Esophagus (tissue), 2 donors: ENCODE measurements at regions not wholly inside any gene's neighbourhood (a gene's known extent, or its start where the extent isn't known, plus 50 kb on each side); places are given as distances from the start of the nearest gene placed in this dataset.

Source experiments
- H3K27ac ChIP-seq, 2 donors: one replicate each; pipeline ENCODE4 v1.5.1; 2013; ENCODE audit warnings: low read depth in 2 of 2, mild to moderate bottlenecking in 2 of 2, inconsistent platforms in 1 of 2, low read length in 1 of 2, moderate library complexity in 1 of 2
- H3K27me3 ChIP-seq, 2 donors: one replicate each; pipeline ENCODE4 v1.6.1; 2013; ENCODE audit warnings: low read length in 2 of 2, control low read depth in 1 of 2, mild to moderate bottlenecking in 1 of 2; ENCODE audit not compliant: insufficient read depth in 2 of 2, control insufficient read depth in 1 of 2
- H3K36me3 ChIP-seq, 2 donors: one replicate each; pipeline ENCODE4 v1.6.1; 2013; ENCODE audit warnings: low read length in 1 of 2; ENCODE audit not compliant: control insufficient read depth in 2 of 2, insufficient read depth in 2 of 2
- H3K4me1 ChIP-seq, 2 donors: one replicate each; pipeline ENCODE4 v1.6.1; 2013; ENCODE audit warnings: low read length in 1 of 2; ENCODE audit not compliant: control insufficient read depth in 2 of 2, insufficient read depth in 2 of 2
- H3K4me3 ChIP-seq, 2 donors: one replicate each; pipeline ENCODE4 v1.5.1; 2013; ENCODE audit warnings: low read length in 2 of 2, mild to moderate bottlenecking in 2 of 2, low read depth in 1 of 2, moderate library complexity in 1 of 2
- H3K9me3 ChIP-seq, 2 donors: one replicate each; pipeline ENCODE4 v1.6.1; 2013; ENCODE audit warnings: mild to moderate bottlenecking in 2 of 2, low read depth in 1 of 2, low read length in 1 of 2, moderate library complexity in 1 of 2; ENCODE audit not compliant: control insufficient read depth in 2 of 2, insufficient read depth in 1 of 2
- WGBS, 2 donors: extraction: QIAGEN DNeasy Blood & Tissue Kit; methylation state at CpG; one replicate each; pipeline ENCODE4 v1.1.7; 2013; 5-methylcytosine and 5-hydroxymethylcytosine counted together
- donor health status: healthy with polysubstance abuse.
- donor health status: Bipolar disorder and iron deficiency.

DNA sequence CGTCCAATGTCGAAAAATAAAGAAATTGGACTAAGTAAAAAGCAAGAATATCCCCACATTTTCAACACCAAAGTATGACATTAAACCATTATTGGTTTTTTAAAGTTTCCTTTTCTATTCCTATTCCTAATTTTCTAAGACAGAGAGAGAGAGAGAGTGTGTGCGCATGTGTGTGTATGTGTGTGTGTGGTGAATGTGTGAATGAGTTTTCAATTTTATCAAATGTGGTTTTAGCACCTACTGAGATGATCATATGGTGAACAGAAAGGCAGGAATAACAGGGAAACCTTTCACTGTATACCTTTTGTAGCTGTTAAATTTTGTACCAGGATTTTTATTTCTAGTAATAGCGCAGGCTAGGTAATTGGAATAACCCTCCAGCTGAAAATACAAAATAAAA lies 80.4 kb upstream of the RAP1B start:
- Histone ChIP-seq H3K4me1 (no peaks in the 10 kb centered on the region), H3K27ac (no peak overlapping the region), H3K9me3 (no peaks in the 10 kb centered on the region), H3K4me3 (no peak overlapping the region), H3K36me3 (no peaks in the 10 kb centered on the region), H3K27me3 (no peaks in the 10 kb centered on the region)
- WGBS, 2 donors = 96 to 97% methylated on average over 4 of the region's 4 CpGs

DNA sequence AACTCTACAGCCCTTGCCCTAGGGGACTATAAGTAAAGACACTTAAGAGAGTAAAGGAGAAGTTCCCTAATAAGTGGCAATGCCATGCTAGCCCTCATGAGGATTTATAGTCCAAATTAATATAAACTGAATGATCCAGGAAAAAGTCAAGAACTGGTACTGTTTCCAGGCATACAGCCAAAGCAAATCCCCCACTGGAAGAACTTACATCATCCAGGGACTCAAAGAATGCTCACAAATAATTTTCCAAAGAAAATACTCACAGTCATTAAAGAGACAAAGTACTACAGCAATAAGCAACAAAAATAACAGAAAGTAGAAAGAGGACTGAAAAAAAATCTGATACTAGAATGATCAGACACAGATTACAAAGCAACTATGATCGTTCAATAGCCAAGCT lies 79.7 kb upstream of the RAP1B start:
- no peaks in the 10 kb centered on the region for H3K36me3 ChIP-seq
- no peaks in the 10 kb centered on the region for H3K4me1 ChIP-seq
- H3K9me3 ChIP-seq = no peaks in the 10 kb centered on the region
- no peak overlapping the region for H3K4me3 ChIP-seq
- 38 to 40% methylated on average over 1 of the region's 1 CpG for WGBS, 2 donors
- H3K27me3 ChIP-seq = no peaks in the 10 kb centered on the region
- no peak overlapping the region for H3K27ac ChIP-seq

DNA sequence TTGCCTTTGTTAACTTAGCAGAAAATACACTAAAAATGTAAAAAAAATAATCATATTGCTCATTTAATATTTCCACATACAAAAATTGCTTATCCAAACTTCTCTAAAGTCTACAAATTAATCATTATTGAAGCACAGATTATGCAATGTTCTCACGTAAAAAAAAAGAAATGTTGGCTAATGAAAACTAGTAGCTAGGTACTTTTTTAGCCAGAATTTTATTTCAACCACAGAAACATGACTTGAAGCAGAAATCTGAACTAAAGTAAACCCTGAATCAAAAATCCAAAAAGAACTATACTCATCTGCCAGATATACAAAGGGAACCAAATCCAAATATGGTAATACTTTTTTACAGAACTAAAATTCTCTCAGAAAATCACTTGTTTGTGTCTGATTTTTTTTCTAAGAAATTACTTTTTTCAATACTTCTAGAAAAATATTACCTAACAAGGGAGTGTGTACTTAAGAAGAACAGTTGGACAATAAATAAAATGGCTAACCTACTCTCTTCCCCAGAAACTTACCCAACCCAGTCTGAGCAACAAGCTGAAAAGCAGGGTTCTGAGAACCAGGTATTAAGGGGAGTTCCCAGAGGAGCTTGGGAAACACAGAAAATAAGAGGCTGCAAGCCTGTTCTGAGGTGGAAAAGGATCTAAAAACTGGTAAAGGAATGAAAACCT lies 78.4 kb upstream of the RAP1B start:
- H3K36me3 ChIP-seq = no peaks in the 10 kb centered on the region
- H3K9me3 ChIP-seq = no peaks in the 10 kb centered on the region
- H3K4me3 ChIP-seq = no peak overlapping the region
- H3K27ac ChIP-seq = no peak overlapping the region
- no peaks in the 10 kb centered on the region for H3K27me3 ChIP-seq
- no peaks in the 10 kb centered on the region for H3K4me1 ChIP-seq
- WGBS, 2 donors = 34 to 40% methylated on average over 1 of the region's 1 CpG

DNA sequence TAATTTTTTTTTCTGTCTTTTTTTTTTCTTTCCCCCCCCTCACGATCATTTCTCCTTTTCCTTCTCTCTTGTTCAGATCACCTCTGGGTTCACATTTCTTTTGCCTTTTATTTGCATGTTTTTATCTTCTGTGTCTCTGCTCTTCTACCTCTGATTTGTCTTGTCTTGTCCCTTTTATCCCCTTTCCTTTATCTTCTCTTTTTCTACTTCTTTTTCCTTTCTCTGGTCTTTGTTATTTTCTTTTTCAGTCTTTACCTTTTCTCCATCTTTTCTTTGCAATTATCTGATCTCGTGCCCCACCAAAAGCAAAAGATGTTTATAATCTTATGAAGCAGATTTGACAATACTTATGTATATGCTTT lies 77.8 kb upstream of the RAP1B start:
- Histone ChIP-seq H3K4me3 (no peak overlapping the region), H3K27me3 (no peaks in the 10 kb centered on the region), H3K9me3 (no peaks in the 10 kb centered on the region), H3K27ac (no peak overlapping the region), H3K36me3 (no peaks in the 10 kb centered on the region), H3K4me1 (no peaks in the 10 kb centered on the region)
- 83 to 85% methylated on average over 2 of the region's 2 CpGs for WGBS, 2 donors

DNA sequence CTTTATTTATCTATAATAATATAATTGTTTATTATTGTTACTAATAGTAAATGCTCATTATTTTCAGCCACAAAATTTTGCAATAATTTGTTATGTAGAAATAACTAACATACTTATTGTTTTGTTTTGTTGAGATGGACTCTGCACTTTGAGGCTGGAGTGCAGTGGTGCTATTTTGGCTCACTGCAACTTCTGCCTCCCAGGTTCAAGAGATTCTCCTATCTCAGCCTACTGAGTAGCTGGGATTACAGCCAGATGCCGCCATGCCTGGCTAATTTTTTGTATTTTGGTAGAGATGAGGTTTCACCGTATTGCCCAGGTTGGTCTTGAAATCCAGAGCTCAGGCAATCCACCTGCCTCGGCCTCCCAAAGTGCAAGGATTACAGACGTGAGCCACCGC lies 76.6 kb upstream of the RAP1B start:
- Histone ChIP-seq H3K27me3 (no peaks in the 10 kb centered on the region), H3K4me1 (no peaks in the 10 kb centered on the region), H3K9me3 (no peaks in the 10 kb centered on the region), H3K27ac (no peak overlapping the region), H3K36me3 (no peaks in the 10 kb centered on the region), H3K4me3 (no peak overlapping the region)
- 96 to 97% methylated on average over 5 of the region's 5 CpGs for WGBS, 2 donors

DNA sequence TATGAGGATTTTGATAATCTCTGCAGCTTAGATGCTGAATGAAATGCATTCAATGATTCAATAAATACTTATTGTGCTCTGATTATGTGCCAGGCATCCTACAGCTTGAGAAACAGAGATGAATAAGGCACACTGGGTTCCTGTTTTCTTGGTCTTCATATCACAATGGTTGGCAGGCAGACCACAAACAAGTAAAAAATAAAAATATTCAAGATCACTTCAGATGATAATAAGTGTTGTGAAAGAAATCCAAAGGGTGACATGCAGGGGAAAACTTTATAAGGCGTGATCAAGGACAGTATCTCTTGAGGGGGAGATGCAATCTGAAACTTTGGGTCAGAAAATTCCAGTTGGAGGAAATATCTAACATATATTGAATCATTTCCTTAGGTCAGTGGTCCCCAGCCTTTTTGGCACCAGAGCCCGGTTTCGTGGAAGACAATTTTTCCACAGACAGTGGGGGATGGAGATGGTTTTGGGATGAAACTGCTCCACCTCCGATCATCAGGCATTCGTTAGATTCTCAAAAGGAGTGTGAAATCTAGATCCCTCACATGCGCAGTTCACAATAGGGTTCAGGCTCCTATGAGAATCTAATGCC lies 73.7 kb upstream of the RAP1B start:
- H3K36me3 ChIP-seq = no peaks in the 10 kb centered on the region
- H3K27me3 ChIP-seq = no peaks in the 10 kb centered on the region
- H3K4me1 ChIP-seq = no peaks in the 10 kb centered on the region
- WGBS, 2 donors = 85 to 89% methylated on average over 6 of the region's 6 CpGs
- no peak overlapping the region for H3K4me3 ChIP-seq
- no peak overlapping the region for H3K27ac ChIP-seq
- H3K9me3 ChIP-seq = no peaks in the 10 kb centered on the region

DNA sequence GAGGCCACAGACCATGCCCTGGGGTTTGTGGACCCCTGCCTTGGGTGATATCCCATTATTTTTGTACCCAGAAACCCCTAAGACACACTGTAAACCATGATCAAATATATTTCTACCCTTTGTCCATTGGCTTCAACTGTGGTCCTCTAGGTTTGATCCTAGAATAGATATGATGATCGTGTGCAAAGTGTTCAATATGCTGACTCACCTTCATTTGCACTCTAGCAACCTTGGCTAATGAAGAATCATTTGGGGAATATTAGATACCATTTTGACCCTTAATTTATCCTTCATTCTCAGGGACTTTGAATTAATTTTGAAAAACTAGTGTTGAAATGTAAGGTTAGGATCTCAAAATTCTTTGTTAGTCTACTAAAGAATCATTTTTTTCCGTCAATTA lies 73.1 kb upstream of the RAP1B start:
- no peaks in the 10 kb centered on the region for H3K36me3 ChIP-seq
- WGBS, 2 donors = 91 to 96% methylated on average over 2 of the region's 2 CpGs
- no peaks in the 10 kb centered on the region for H3K4me1 ChIP-seq
- no peaks in the 10 kb centered on the region for H3K27me3 ChIP-seq
- H3K4me3 ChIP-seq = no peak overlapping the region
- H3K9me3 ChIP-seq = no peaks in the 10 kb centered on the region
- H3K27ac ChIP-seq = no peak overlapping the region

DNA sequence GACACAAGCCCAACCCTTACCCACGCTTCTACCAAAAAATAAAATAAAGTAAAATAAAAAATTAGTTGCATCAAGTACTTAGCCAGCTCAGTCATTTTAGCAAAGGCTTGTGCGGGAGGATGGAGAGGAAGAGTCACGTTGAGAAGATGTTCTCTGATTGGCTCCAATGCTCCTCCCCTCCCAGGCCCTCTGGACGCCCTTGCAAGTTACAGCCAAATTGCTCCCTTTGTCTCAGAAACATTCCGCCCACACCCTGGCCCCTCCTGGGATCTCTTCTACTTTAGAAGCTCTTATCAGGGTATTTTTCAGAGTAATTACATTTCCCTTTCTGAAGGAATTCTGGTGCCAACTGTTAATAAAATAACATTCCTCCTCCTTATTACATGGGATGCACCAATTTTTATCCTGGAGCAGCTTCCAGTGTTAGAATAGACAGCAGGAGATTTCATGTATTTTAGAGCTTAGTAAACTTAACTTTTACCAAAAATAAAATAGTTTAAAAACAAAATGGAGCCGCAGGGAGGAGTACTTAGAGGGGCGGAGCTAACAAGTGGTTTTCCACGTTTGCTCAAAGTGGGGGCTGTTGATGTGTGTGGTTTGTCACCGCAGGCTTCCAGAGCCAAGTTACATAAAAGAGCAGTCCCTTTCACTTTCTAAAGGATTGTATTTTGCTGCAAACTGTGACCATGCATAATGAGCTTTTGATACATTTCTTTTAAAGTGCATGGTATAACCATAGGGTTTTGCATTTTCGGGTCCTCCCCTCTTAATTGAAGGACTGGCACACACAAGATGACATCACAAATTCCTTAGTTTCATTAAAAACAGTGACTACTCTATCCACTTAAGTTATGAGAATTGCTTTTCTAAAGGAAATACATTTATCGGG lies 71.7 kb upstream of the RAP1B start:
- 19 to 28% methylated on average over 11 of the region's 11 CpGs for WGBS, 2 donors
- H3K4me1 ChIP-seq = no peaks in the 10 kb centered on the region
- H3K9me3 ChIP-seq = no peaks in the 10 kb centered on the region
- H3K27me3 ChIP-seq = no peaks in the 10 kb centered on the region
- H3K4me3 ChIP-seq = no peak overlapping the region
- no peaks in the 10 kb centered on the region for H3K36me3 ChIP-seq
- peak overlapping the region in 1 of 2 donors; percentile 48 for H3K27ac ChIP-seq

DNA sequence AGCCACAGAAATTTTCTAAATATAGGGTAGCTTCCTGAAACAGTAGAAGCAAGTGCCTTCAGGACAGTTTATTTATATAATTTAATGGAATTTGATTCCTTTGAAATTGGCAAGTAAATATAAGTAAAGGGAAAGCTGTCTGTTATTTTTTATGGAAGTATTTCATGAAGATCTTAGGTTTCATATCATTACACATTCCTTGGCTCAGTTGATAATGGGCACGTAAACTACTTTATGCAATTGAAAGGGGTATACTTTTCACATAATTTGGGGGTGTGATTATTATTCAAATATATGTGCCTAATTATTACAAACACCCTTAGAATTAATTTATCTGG lies 71.1 kb upstream of the RAP1B start:
- Histone ChIP-seq H3K27me3 (no peaks in the 10 kb centered on the region), H3K4me3 (no peak overlapping the region), H3K36me3 (no peaks in the 10 kb centered on the region), H3K4me1 (no peaks in the 10 kb centered on the region), H3K9me3 (no peaks in the 10 kb centered on the region), H3K27ac (no peak overlapping the region)
- 80 to 87% methylated on average over 1 of the region's 1 CpG for WGBS, 2 donors
